H9 (cell line): ENCODE measurements at regions not wholly inside any gene's neighbourhood (a gene's known extent, or its start where the extent isn't known, plus 50 kb on each side); places are given as distances from the start of the nearest gene placed in this dataset.
A peak's percentile ranks its signal among the peaks of the same experiment; 100 is the strongest.

ENCODE experiments used
- DNase-seq: peaks from one replicate; pipeline ENCODE4 v3.0.0-alpha.2; 2017
- H2AFZ ChIP-seq: one replicate; pipeline ENCODE4 v1.6.1; 2013; ENCODE audit warnings: mild to moderate bottlenecking, low read length, control low read depth, moderate library complexity
- H2AK5ac ChIP-seq: 2 replicates; pipeline ENCODE4 v1.6.1; 2013; ENCODE audit warnings: low read length, control low read depth, mixed read lengths; ENCODE audit not compliant: insufficient read length
- H2BK120ac ChIP-seq: one replicate; pipeline ENCODE4 v1.6.1; 2013; ENCODE audit warnings: low read depth, mild to moderate bottlenecking, low read length, control low read depth, inconsistent platforms; ENCODE audit not compliant: poor library complexity, severe bottlenecking
- H2BK12ac ChIP-seq: 2 replicates; pipeline ENCODE4 v1.6.1; 2013; ENCODE audit warnings: low read length, control low read depth, mixed read lengths, low read depth; ENCODE audit not compliant: insufficient read length
- H2BK15ac ChIP-seq: 2 replicates; pipeline ENCODE4 v1.6.1; 2013; ENCODE audit warnings: low read depth, low read length, control low read depth
- H2BK20ac ChIP-seq: one replicate; pipeline ENCODE4 v1.6.1; 2013; ENCODE audit warnings: low read depth, mild to moderate bottlenecking, low read length, control low read depth, inconsistent platforms; ENCODE audit not compliant: poor library complexity, severe bottlenecking
- H2BK5ac ChIP-seq: 2 replicates; pipeline ENCODE4 v1.6.1; 2013; ENCODE audit warnings: low read length, control low read depth, mixed read lengths; ENCODE audit not compliant: insufficient read length
- H3K14ac ChIP-seq: 2 replicates; pipeline ENCODE4 v1.6.1; 2013; ENCODE audit warnings: low read length, control low read depth; ENCODE audit not compliant: insufficient read depth
- H3K18ac ChIP-seq: 2 replicates; pipeline ENCODE4 v1.6.1; 2013; ENCODE audit warnings: low read depth, mild to moderate bottlenecking, mixed read lengths, low read length, control low read depth; ENCODE audit not compliant: insufficient read length
- H3K23ac ChIP-seq: 2 replicates; pipeline ENCODE4 v1.6.1; 2013; ENCODE audit warnings: low read length, control low read depth, mixed read lengths, low read depth; ENCODE audit not compliant: insufficient read length
- H3K23me2 ChIP-seq: 2 replicates; pipeline ENCODE4 v1.6.1; 2013; ENCODE audit warnings: low read depth, mild to moderate bottlenecking, mixed read lengths, low read length, control low read depth; ENCODE audit not compliant: insufficient read length, poor library complexity, severe bottlenecking
- H3K27ac ChIP-seq: 2 replicates; pipeline ENCODE4 v1.5.1; 2013; ENCODE audit warnings: low read length, control low read depth, mixed read lengths, low read depth; ENCODE audit not compliant: insufficient read length
- H3K27me3 ChIP-seq: 2 replicates; pipeline ENCODE4 v1.6.1; 2013; ENCODE audit warnings: low read length, control low read depth, inconsistent platforms; ENCODE audit not compliant: insufficient read depth
- H3K4ac ChIP-seq: 2 replicates; pipeline ENCODE4 v1.6.1; 2013; ENCODE audit warnings: low read depth, mild to moderate bottlenecking, control low read depth, inconsistent platforms, low read length, moderate library complexity
- H3K4me1 ChIP-seq: 2 replicates; pipeline ENCODE4 v1.6.1; 2013; ENCODE audit warnings: low read length, control low read depth, inconsistent platforms; ENCODE audit not compliant: insufficient read depth
- H3K4me2 ChIP-seq: 2 replicates; pipeline ENCODE4 v1.6.1; 2013; ENCODE audit warnings: low read length, control low read depth, mixed read lengths; ENCODE audit not compliant: insufficient read length, insufficient read depth
- H3K56ac ChIP-seq: 2 replicates; pipeline ENCODE4 v1.6.1; 2013; ENCODE audit warnings: low read depth, mild to moderate bottlenecking, mixed read lengths, low read length, control low read depth; ENCODE audit not compliant: insufficient read length
- H3K79me1 ChIP-seq: 2 replicates; pipeline ENCODE4 v1.6.1; 2013; ENCODE audit warnings: low read depth, mild to moderate bottlenecking, moderate library complexity, low read length, control low read depth, inconsistent platforms; ENCODE audit not compliant: insufficient read depth, poor library complexity, severe bottlenecking
- H3K79me2 ChIP-seq: 2 replicates; pipeline ENCODE4 v1.6.1; 2013; ENCODE audit warnings: low read length, control low read depth, inconsistent platforms; ENCODE audit not compliant: insufficient read depth
- H3K9ac ChIP-seq: 2 replicates; pipeline ENCODE4 v1.6.1; 2013; ENCODE audit warnings: low read length, control low read depth, mixed read lengths; ENCODE audit not compliant: insufficient read length; ENCODE audit errors: extremely low read depth
- H3K9me3 ChIP-seq: one replicate; pipeline ENCODE4 v1.6.1; 2013; ENCODE audit warnings: low read depth, low read length, inconsistent platforms; ENCODE audit not compliant: control insufficient read depth
- H3T11ph ChIP-seq: one replicate; pipeline ENCODE4 v1.6.1; 2013; ENCODE audit warnings: mild to moderate bottlenecking, low read length, control low read depth, inconsistent platforms
- H4K20me1 ChIP-seq: one replicate; pipeline ENCODE4 v1.6.1; 2013; ENCODE audit not compliant: control insufficient read depth, insufficient read length, insufficient read depth
- H4K5ac ChIP-seq: 2 replicates; pipeline ENCODE4 v1.6.1; 2013; ENCODE audit warnings: low read depth, mild to moderate bottlenecking, mixed read lengths, low read length, control low read depth; ENCODE audit not compliant: insufficient read length
- H4K8ac ChIP-seq: replicated peaks from 2 replicates; pipeline ENCODE4 v1.6.1; 2013; ENCODE audit warnings: low read length, control low read depth, mixed read lengths, low read depth; ENCODE audit not compliant: insufficient read length
- H4K91ac ChIP-seq: 2 replicates; pipeline ENCODE4 v1.6.1; 2013; ENCODE audit warnings: low read depth, mild to moderate bottlenecking, moderate library complexity, mixed read lengths, low read length, control low read depth; ENCODE audit not compliant: insufficient read length
- H3K27ac Mint-ChIP-seq, 3 experiments: 2 replicates in 2 of 3; 3 replicates in 1 of 3; pipeline ENCODE4 v1.8.0; 2020 to 2021; ENCODE audit warnings: mixed read lengths in 3 of 3, mild to moderate bottlenecking in 1 of 3, moderate library complexity in 1 of 3
- H3K27me3 Mint-ChIP-seq: 2 replicates; pipeline ENCODE4 v1.8.0; 2021; ENCODE audit warnings: low read depth, mild to moderate bottlenecking, moderate library complexity, mixed read lengths
- H3K36me3 Mint-ChIP-seq, 3 experiments: 2 replicates in 2 of 3; 3 replicates in 1 of 3; pipeline ENCODE4 v1.8.0; 2020 to 2021; ENCODE audit warnings: low read depth in 3 of 3, mixed read lengths in 3 of 3; ENCODE audit not compliant: insufficient read depth in 1 of 3
- H3K4me1 Mint-ChIP-seq, 2 experiments: 2 replicates each; pipeline ENCODE4 v1.8.0; 2020; ENCODE audit warnings: mixed read lengths in 2 of 2
- H3K4me3 Mint-ChIP-seq, 2 experiments: 2 replicates in 1 of 2; 3 replicates in 1 of 2; pipeline ENCODE4 v1.8.0; 2020 to 2021; ENCODE audit warnings: mild to moderate bottlenecking in 2 of 2, mixed read lengths in 2 of 2, moderate library complexity in 1 of 2
- H3K9me3 Mint-ChIP-seq, 2 experiments: 2 replicates in 1 of 2; 3 replicates in 1 of 2; pipeline ENCODE4 v1.8.0; 2020; ENCODE audit warnings: mild to moderate bottlenecking in 2 of 2, mixed read lengths in 2 of 2, moderate library complexity in 1 of 2
- WGBS: extraction: QIAGEN DNeasy Blood & Tissue Kit; methylation state at CpG from one replicate; pipeline ENCODE4 v1.1.7; 2013; ENCODE audit warnings: missing lambda C conversion rate, low lambda C conversion rate, mixed read lengths; ENCODE audit not compliant: insufficient read length; ENCODE audit errors: extremely low coverage; 5-methylcytosine and 5-hydroxymethylcytosine counted together
- TF ChIP-seq, protein P1 (sequence below): fragments of 200-600 bp; sonication (generic); conservative IDR thresholded peaks from 3 replicates; pipeline ENCODE4 v1.8.0; 2021; ENCODE audit warnings: antibody characterized with exemption, mild to moderate bottlenecking

DNA sequence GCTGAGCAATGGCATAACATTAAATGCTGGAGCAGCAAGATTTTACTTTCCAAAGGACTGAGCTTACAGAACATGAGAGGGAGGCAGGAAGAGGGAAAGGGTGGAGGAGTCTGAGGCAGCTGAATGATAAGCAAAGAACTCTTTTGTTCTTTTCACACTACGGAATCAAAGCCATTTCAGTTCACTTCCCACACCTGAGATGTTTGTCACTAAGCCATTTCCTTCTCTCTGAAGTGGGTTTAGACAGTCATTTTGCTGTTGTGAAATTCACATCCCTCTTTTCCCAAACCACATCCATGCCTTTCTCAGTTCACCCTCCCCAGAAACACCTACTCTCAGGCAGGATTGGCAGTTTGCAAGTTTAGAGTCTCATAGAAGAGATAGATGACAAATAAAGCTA, 267.9 kb downstream of the ADGRG6 start:
- no peak overlapping the region for H2BK12ac ChIP-seq
- H4K8ac ChIP-seq: no peak overlapping the region
- Mint-ChIP-seq H3K36me3 (peaks cover 16 to 22% (median 21%) of the 10 kb centered on the region in 3 experiments), H3K9me3 (peaks cover 18 to 27% of the 10 kb centered on the region in 2 experiments), H3K27ac (peak overlapping the region; percentile 10 to 64 (median 17); a peak in 6 of 7 replicates), H3K4me3 (no peak overlapping the region; a peak in 1 of 5 replicates), H3K4me1 (peaks cover 33 to 40% of the 10 kb centered on the region in 2 experiments), H3K27me3 (no peaks in the 10 kb centered on the region)
- peak overlapping the region; percentile 92 for H3K27ac ChIP-seq
- no peak overlapping the region for H2BK5ac ChIP-seq
- H3K79me1 ChIP-seq: no peaks in the 10 kb centered on the region
- H3T11ph ChIP-seq: no peak overlapping the region
- no peak overlapping the region for H2BK120ac ChIP-seq
- no peaks in the 10 kb centered on the region for H3K27me3 ChIP-seq
- H2BK15ac ChIP-seq: no peak overlapping the region
- no peak overlapping the region for H2AK5ac ChIP-seq
- no peak overlapping the region for H2BK20ac ChIP-seq
- H3K14ac ChIP-seq: no peak overlapping the region
- H3K9me3 ChIP-seq: peaks cover 13% of the 10 kb centered on the region
- DNase-seq: peak; percentile 33
- H4K91ac ChIP-seq: no peak overlapping the region
- H3K9ac ChIP-seq: no peak overlapping the region
- H3K56ac ChIP-seq: no peak overlapping the region
- no peak overlapping the region for H3K18ac ChIP-seq
- no peaks in the 10 kb centered on the region for H3K79me2 ChIP-seq
- H4K5ac ChIP-seq: no peak overlapping the region
- TF ChIP-seq, protein P1, sequence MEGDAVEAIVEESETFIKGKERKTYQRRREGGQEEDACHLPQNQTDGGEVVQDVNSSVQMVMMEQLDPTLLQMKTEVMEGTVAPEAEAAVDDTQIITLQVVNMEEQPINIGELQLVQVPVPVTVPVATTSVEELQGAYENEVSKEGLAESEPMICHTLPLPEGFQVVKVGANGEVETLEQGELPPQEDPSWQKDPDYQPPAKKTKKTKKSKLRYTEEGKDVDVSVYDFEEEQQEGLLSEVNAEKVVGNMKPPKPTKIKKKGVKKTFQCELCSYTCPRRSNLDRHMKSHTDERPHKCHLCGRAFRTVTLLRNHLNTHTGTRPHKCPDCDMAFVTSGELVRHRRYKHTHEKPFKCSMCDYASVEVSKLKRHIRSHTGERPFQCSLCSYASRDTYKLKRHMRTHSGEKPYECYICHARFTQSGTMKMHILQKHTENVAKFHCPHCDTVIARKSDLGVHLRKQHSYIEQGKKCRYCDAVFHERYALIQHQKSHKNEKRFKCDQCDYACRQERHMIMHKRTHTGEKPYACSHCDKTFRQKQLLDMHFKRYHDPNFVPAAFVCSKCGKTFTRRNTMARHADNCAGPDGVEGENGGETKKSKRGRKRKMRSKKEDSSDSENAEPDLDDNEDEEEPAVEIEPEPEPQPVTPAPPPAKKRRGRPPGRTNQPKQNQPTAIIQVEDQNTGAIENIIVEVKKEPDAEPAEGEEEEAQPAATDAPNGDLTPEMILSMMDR: no peak
- no peaks in the 10 kb centered on the region for H4K20me1 ChIP-seq
- H3K4me1 ChIP-seq: peaks cover 2% of the 10 kb centered on the region
- no peaks in the 10 kb centered on the region for H3K23me2 ChIP-seq
- H2AFZ ChIP-seq: peak overlapping the region; percentile 86
- H3K23ac ChIP-seq: no peak overlapping the region
- WGBS: no CpG with 5 or more reads among the region's 1 CpG
- no peak overlapping the region for H3K4me2 ChIP-seq
- H3K4ac ChIP-seq: no peak overlapping the region
